NCI-H82 treated with DMSO at 0.1 percent for 48 hours (cell line): ENCODE measurements at regions not wholly inside any gene's neighbourhood (a gene's known extent, or its start where the extent isn't known, plus 50 kb on each side); places are given as distances from the start of the nearest gene placed in this dataset.
"Not testable (repeated sequence)": the region's sequence is repeated elsewhere in the genome, so short reads cannot be mapped to it uniquely, and the experiment has no call there.

Experiments
- DNase-seq: peaks from one replicate; lab custom pipeline; 2025; ENCODE audit not compliant: unreplicated experiment; lab: John Stamatoyannopoulos, UW

GRCh38 chr4:17018013-17018412 lies 119.6 kb upstream of the LDB2 start:
- no peak for DNase-seq

GRCh38 chr4:17013382-17014006 lies 115.0 kb upstream of the LDB2 start:
- no peak for DNase-seq

GRCh38 chr4:17012451-17012850 lies 114.0 kb upstream of the LDB2 start:
- no peak for DNase-seq

GRCh38 chr4:17010426-17011087 lies 112.1 kb upstream of the LDB2 start:
- DNase-seq: no peak

- no peak for DNase-seq
Measured at GRCh38 chr4:17009871-17010367, 111.5 kb upstream of the LDB2 start.

GRCh38 chr4:17008834-17009345 lies 110.4 kb upstream of the LDB2 start:
- DNase-seq: no peak

GRCh38 chr4:17003606-17004392 lies 105.4 kb upstream of the LDB2 start:
- not testable (repeated sequence) for DNase-seq

- DNase-seq: no peak
Measured at GRCh38 chr4:16995451-16995850, 97.0 kb upstream of the LDB2 start.

GRCh38 chr4:16993956-16994840 lies 95.8 kb upstream of the LDB2 start:
- no peak for DNase-seq

- DNase-seq: no peak
Measured at GRCh38 chr4:16992566-16993225, 94.3 kb upstream of the LDB2 start.

- DNase-seq: no peak
Measured at GRCh38 chr4:16991450-16991849, 93.0 kb upstream of the LDB2 start.

- no peak for DNase-seq
Measured at GRCh38 chr4:16989371-16989770, 90.9 kb upstream of the LDB2 start.

GRCh38 chr4:16988814-16989213 lies 90.4 kb upstream of the LDB2 start:
- no peak for DNase-seq

- no peak for DNase-seq
Measured at GRCh38 chr4:16977081-16977480, 78.6 kb upstream of the LDB2 start.

GRCh38 chr4:16969696-16970135 lies 71.3 kb upstream of the LDB2 start:
- no peak for DNase-seq

- DNase-seq: no peak
Measured at GRCh38 chr4:16967722-16968121, 69.3 kb upstream of the LDB2 start.

- DNase-seq: no peak
Measured at GRCh38 chr4:16959305-16959704, 60.9 kb upstream of the LDB2 start.

GRCh38 chr4:16952896-16953630 lies 54.6 kb upstream of the LDB2 start:
- DNase-seq: no peak

GRCh38 chr4:16952462-16952871 lies 54.0 kb upstream of the LDB2 start:
- no peak for DNase-seq
